ENCODE measurements at regions not wholly inside any gene's neighbourhood (a gene's known extent, or its start where the extent isn't known, plus 50 kb on each side); places are given as distances from the start of the nearest gene placed in this dataset.
A peak's percentile ranks its signal among the peaks of the same experiment; 100 is the strongest.

DNA sequence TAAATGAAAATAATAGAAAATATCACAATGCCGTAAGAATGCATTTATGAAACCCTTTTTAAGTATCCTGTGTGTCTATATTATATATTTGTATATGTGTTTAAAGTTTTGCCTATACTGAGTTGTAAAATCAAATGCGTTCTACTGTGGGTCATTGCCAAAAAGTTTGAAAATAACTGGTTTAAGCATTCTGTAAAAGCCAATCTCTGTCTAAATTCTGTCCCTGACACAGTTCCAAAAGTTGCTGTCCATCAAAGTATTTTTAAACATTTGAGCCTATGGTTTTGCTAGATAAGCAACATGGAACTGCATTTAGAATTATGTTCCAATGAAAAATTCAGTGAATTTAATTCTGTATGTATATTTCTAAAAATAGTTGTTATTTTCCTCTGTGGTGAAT lies 1360.4 kb upstream of the CRIM1 start:
- no peak for DNase-seq (ENCODE audit: low read depth in 2 of 2)

DNA sequence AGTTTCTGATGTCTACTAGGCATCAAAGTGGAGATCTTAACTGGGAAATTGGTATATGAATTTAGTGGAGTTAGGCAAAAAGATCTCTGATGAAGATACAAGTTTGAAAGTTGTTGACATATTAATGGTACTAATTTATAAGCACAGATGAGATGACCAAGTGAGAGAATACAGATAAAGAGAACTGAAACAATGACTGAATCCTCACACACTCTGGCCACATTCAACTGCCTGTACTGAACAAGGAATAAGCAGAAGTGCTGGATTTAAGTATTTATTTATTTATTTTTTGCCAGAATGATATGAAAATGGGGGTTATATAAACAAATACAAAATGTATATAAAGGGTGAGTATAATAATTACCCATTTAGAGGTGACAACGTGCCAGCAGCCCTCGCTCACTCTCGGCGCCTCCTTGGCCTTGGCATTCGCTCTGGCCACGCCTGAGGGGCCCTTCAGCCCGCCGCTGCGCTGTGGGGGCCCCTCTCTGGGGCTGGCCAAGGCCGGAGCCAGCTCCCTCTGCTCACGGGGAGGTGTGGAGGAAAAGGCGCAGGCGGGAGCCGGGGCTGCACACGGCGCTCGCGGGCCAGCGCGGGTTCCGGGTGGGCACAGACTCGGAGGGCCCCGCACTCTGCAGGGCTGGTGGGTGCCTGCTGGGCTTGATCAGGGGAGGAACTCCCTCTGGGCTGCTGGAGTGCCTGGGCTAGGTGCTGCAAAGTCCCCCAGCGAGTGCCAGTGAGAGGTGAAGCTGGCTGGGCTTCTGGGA lies 1363.9 kb upstream of the CRIM1 start:
- DNase-seq (ENCODE audit: low read depth in 2 of 2): no peak

DNA sequence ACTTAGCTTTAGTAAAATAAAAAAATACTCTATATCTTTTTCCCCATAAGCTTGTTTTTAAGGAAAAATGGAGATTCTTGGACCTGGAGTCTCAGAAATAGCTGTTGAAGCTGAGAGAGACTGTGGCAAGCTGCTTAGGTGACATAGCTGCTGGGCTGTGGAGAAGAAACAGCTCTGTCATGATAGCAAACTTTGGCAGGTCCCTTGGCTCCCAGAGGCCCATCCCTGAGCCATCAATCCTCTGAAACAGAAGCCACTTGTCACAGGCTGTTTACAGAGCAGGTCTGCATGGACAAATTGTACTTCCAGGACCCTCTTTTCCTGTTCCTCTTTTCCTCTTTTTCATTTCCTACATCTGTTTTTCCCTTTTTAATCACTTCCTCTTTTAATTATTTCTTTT lies 1370.1 kb upstream of the CRIM1 start:
- no peak for DNase-seq (ENCODE audit: low read depth in 2 of 2)

DNA sequence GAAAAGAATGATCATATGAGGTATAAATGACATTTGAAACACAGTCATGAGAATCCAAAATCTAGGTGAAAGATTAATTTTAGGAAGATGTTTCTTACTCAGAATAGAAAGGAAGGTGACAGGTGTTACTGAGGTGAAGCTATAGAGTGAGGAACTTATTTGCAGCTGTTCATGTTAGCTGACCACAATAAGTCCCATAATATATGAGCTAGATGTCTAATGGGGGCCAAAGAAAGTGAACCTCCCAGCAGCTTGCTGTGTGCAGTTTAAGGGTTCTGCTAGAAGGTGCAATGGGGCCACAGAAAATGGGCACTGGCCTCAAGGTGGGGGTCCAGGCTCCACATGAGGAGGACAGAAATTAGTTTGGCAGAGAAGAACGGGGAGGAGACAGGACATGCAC lies 1374.9 kb upstream of the CRIM1 start:
- no peak for DNase-seq (ENCODE audit: low read depth in 2 of 2)

DNA sequence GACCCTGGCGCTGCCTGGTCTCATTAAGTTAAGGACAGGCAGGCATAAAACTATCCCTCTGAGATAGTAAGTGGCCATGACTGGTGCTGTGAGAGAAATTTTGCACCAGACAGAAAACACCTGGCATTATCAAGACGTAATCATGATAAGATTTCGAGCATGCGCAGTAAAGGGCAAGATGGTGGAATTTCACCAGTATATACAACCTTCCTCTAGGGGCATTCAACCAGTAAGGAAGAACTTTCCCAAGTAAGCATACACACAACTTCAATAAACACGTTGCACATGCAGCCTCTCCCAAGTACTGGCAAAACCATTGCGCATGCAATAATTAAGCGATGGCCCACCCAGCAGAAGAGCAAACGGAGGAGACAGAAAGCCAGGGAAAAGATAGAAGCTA lies 1376.4 kb upstream of the CRIM1 start:
- DNase-seq (ENCODE audit: low read depth in 2 of 2): no peak

DNA sequence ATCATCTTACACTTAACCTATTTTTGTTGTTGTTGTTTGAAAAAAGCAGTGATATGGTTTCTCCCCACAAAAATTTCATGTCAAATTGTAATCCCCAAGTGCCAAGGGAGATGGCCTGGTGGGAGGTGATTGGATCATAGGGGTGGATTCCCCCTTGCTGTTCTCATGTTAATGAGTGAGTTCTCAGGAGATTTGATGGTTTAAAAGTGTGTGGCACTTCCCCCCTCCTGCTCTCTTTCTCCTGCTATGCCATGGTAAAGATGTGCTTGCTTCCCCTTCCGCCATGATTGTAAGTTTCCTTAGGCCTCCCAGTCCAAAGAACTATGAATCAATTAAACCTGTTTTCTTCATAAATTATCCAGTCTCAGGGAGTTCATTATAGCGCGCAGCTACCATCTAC lies 1362.7 kb upstream of the FAM98A start:
- no peak for DNase-seq (ENCODE audit: low read depth in 2 of 2)

DNA sequence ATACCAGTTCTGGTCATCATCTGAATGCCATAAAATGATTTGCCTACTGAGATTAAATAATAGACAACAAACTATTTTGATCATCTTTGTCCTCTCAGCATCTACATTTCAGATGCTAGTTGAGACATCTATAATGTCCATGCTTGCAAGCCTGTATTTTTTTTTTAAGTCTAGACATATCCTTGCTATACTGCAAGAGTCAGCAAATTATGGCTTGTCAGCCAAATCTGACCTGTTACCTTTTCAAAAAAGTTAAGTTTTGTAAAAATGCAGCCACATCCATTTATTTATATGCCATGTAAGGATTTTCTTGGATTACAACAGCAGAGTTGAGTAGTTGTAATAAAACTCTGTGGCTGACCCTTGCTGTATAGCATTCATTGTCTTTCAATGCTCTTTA lies 1355.7 kb upstream of the FAM98A start:
- DNase-seq (ENCODE audit: low read depth in 2 of 2): no peak

DNA sequence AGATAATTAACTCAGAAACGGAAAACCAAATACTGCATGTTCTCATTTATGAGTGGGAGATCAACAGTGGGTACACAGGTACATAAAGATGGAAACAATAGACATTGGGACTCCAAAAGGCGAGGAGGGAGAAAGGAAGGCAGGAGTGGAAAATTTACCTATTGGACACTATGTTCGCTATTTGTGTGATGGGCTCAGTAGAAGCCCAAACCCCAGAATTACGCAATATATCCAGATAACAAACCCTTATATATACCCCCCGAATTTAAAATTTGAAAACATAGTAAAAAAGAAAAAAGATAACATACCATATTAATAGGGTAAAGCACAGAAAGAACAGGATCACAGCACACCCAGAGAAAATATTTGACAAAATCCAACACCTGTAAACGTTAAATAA lies 1351.7 kb upstream of the FAM98A start:
- DNase-seq (ENCODE audit: low read depth in 2 of 2): no peak

DNA sequence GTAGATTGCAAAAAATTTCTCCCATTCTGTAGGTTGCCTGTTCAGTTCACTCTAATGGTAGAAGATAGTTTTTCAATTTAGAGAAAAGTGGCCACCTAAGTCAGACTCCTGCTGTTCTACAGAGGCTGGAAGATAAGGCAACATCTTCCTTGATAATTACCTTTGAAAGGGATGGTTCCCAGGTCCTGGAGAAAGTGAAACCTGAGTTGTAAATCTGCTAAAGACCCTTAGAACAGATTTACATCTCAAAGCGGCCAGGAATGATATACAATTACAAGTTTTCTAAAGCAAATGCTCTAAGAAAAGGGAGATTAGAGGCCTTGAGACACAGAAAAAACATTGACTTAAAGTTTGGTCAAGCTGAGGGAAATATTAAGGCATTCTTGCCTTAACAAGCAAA lies 1350.2 kb upstream of the FAM98A start:
- DNase-seq (ENCODE audit: low read depth in 2 of 2): no peak

DNA sequence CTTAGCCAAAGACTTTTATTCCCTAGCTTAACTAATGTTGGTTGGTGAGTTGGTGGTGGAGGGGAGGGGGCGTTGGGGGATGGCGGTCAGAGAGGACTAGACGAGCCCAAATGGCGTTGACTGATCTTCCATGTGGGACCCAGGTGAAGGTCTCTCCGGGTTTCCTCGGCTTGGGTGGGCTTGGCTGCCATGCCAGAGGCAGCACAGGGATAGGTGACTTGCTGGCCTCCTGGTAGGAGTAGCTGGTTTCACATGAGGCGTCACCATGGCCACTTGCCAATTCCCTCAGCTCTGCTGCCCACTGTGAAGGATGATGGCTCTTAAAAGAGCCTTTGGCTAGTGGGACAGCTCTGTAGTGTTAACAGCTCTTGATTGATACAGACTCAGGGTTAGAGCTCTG lies 1337.0 kb upstream of the FAM98A start:
- DNase-seq (ENCODE audit: low read depth in 2 of 2): peak in 1 of 2 donors; percentile 0

DNA sequence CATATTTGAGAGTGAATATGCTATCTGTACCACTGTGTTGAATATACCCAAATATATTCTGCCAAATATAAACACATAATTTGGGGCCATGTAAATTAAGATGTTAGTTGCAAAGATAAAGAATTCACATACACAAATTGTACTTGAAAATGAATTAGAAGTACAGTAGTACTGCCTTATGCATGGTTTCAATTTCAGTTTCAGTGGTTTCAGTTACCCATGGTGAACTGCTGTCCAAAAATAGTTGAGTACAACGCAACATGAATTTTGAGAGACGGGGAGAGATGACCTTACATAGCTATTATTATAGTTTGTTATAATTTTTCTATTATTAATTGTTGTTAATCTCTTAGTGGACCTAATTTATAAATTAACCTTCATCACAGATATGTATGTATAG lies 1313.0 kb upstream of the FAM98A start:
- no peak for DNase-seq (ENCODE audit: low read depth in 2 of 2)

DNA sequence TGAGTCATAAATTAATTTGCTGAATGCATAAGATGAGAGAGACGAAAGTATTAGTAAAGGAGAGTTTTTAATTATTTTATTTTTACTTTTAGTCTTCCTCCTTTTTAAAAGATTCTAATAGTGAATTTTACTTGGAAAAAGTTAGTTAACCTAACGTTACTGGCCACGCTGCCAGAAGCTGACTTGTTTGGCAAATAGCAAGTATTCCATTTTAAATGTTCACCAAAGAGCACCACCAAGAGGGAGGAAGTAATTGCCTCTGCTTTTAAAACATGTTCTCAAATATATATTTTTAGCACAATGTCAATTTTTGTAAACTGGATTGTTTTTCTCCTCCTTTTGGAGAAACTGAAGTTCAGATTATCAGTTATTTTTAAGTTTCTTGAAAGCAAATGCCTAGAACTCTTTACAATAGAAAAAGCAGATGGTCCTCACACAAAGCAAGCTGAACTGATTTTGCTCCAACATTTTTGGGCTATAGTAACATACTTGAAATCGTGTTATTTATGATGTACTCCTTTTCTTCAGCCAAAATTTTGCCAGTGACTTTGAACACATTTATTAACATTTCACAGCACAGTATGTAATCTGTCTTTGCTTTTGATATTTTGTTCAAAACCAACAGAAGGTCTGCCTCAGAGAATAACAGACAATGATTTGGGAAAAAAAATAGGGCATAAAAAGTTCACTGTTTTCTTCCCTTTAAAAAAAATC lies 1311.0 kb upstream of the FAM98A start:
- DNase-seq (ENCODE audit: low read depth in 2 of 2): no peak

DNA sequence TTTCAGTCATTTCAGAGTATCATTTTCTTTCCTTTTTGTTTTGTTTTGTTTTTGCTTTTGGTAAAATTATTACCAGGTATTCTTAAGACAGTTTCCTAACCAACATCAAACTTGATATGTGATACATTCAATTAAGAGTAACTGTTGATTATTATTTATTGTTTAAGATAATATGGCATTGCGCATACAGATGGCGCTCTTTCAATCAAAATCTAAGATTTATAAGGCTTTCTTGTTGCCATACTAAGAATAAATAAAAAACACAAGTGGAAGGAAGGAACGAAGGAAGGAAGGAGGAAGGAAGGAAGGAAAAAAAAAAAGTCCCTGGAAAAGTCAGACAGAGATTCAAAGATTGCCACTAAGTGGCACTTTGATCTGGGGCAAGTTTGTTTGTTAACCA lies 1308.7 kb upstream of the FAM98A start:
- DNase-seq (ENCODE audit: low read depth in 2 of 2): no peak

DNA sequence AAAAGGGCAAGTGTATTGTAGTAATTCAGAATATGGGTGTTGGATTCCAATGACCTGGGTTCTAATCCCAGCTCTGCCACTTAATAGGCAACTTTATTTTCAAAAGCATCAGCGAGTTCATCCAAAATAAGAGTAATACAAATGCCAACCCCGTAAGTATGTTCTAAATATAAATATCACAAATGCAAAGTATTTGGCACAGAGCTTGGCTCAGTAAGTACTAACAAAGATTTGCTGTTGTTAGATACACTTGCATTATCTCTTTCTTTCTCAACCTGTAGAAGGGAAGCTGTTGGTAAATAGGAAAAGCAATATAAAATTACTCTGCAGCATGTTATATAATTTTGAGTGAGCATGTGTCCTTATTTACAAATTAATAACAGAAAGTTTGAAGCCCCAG lies 1302.6 kb upstream of the FAM98A start:
- DNase-seq (ENCODE audit: low read depth in 2 of 2): no peak

DNA sequence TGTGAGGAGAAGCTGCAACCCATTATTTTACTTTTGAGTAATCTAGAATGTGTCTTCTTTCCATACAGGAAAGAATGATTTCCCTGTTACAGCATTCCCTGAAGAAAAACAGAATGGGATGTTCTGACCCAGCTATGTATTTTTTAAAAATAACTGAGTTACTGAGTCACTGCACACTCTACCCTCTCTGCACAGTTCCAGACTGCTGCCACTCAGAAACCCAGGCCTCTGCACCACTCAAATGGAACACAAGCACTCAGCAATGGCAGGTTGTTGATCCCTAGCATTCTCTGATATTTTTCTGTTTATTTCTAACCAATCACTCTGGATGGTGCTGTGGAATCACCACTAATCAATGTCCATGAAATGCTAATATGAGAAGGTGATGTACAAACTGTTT lies 1300.0 kb upstream of the FAM98A start:
- no peak for DNase-seq (ENCODE audit: low read depth in 2 of 2)

DNA sequence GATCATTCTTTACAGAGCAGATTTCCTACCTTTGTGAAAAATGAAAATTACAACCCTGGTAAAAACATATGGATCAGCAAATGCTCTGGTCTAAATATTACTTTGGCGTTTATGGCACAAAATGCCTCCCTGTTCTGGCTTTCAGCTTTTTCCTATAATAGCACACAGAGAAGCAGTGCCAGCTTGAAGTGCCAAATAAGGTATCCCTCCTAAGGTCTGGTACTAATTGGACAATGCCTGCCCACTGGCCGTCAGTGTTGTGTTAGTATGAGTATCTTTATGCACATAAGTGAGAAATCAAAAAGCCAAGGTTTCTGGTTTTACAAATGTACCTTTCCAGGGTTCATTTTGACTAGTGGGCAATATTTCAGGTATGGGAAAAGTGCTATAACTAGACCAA lies 1293.7 kb upstream of the FAM98A start:
- DNase-seq (ENCODE audit: low read depth in 2 of 2): no peak

DNA sequence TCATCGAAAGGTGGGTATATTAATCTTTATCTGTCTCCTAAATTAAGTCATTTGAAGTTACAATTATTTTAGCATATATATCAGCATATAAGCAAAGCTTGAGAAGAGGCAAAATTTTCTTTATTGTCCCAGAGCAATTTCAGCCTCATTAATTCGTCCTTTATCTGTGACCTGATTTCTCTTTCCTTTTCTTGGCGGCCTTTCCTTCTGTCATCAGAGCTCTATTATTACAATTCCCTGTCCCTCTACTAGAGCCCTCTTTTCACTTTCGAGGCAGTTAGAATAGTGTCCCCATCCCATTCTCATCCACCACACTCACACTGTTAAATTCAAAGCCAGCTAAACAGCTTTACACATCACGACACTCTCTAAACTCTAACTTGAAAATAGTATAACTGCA lies 1293.2 kb upstream of the FAM98A start:
- DNase-seq (ENCODE audit: low read depth in 2 of 2): no peak

DNA sequence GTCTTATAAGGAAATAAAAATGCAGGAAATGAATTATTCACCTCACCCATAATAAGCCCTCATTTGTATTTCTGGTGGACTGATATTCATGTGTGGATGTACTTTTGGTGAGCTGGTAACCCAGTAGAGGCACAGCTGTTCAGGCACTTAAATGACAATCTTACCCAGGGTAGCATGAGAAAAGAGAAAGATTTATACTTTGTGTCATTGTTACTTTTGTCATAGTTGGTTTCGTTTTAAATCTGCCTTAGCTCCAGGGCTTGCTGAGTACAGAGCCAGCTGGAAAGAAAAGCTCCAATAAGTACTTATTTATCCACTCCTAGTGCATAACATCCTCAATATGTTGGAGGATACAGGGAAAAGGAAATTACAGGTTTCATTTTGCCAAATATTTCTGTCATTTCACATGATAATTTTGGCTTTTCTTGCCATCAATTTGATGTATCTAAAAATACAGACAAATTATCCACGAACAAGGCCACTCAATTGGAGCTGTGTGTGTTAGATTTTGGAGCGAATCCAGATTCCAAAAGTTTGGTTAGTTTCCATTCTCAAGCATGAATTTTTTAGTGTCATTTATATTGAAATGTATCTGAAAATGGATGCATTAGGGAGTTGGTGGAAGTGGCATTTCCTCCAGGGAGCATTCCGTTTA lies 1276.1 kb upstream of the FAM98A start:
- no peak for DNase-seq (ENCODE audit: low read depth in 2 of 2)

DNA sequence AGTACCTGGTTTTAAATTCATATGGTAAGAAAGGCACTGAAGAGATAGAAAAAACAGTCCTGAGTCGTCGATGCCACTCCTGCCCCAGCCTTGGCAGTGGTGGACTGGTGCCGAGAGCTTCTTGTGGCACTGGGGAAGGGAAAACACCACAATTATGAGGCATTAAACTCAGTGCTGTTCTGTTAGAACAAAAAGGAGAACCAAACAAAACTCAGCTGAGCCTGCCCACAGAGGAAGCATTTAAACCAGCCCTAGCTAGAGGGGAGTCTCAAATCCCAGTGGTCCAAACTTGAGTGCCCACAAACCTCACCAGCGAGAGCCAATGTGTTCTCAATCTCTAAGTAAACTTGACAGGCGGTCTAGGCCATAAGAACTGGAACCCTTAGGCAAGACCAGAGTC lies 1254.5 kb upstream of the FAM98A start:
- DNase-seq (ENCODE audit: low read depth in 2 of 2): no peak

DNA sequence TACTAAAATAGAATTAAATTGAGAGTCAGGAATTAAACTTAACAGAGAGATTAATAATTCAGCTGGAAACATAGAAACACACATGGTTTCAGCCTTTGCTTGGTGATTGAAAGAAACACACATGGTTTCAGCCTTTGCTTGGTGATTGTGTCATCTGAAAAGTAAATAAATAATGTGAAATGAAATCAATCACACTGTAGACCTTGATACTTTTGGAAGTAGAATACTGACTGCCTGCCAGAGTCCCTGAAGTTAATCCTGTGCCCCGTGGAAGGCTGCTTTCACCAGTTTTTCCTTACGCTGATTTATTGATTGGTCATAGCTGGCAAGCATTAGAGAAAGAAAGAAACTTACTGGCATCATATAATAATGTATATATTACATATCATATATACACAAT lies 1252.7 kb upstream of the FAM98A start:
- no peak for DNase-seq (ENCODE audit: low read depth in 2 of 2)

DNA sequence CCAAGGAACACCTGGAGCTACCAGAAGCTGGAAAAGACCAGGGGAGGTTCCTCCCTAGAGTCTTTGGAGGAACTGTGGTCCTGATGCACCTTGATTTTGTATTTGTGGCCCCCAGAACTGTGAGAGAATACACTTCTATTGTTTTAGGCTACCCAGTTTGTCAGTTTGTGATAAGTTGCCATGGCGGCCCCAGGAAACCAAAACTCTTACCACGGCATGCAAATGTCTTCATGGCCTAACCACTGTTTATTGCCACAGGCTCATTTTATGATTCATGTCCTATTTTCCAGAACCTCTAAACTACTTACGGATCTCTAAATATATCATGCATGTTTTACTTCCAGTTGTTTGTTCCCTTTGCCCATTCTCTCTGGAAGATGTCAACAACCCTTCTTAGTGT lies 1250.7 kb upstream of the FAM98A start:
- no peak for DNase-seq (ENCODE audit: low read depth in 2 of 2)

DNA sequence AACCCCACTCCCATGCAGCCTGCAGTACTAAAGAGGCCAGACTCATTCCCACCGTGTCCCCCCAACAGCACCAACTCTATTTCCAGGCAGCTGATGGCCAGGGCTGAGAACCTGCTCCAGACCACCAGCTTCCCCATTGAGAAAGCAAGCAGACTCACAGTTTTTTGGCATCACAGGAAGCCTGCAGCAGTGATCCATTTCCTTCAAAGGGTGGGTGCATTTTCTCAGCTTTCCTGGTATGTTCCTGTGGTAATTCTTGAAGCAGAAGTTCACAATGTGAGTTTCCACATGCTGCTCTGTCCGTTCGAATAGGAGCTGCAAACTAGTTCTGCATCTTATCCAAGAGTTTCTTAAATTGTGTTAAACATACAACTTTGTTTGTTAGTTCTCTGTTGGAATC lies 1249.6 kb upstream of the FAM98A start:
- DNase-seq (ENCODE audit: low read depth in 2 of 2): no peak

DNA sequence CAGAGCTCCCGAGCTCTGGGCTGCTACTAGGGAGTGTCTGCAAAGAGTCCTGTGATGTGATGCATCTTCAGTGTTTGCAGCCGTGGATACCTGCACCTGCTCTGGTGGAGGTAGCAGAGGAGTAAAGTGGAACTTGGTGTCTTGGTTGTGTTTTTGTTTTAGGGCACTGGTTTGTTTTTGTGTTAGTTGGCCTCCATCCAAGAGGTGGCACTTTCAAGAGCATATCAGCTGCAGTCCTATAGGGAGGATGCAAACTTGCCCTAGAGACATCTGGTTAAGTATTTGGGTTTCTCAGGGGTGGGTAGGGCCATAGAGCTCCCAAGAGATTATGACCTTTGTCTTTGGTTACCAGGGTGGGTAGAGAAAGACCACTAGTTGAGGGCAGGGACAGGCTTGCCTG lies 1249.0 kb upstream of the FAM98A start:
- DNase-seq (ENCODE audit: low read depth in 2 of 2): no peak

All from lung microvascular endothelial cell (primary cell).